CD4-positive, CD25-positive, alpha-beta regulatory T cell (primary cell): ENCODE measurements at regions not wholly inside any gene's neighbourhood (a gene's known extent, or its start where the extent isn't known, plus 50 kb on each side); places are given as distances from the start of the nearest gene placed in this dataset.
"Not testable (repeated sequence)": the region's sequence is repeated elsewhere in the genome, so short reads cannot be mapped to it uniquely, and the experiment has no call there.

Experiments
- ATAC-seq, 2 donors: fragments of 150-1000 bp; cut with Tn5 transposase; one replicate each; pipeline ENCODE4 v1.10.0; 2021; ENCODE audit warnings: low read depth in 2 of 2, moderate number of reproducible peaks in 2 of 2, moderate library complexity in 1 of 2
- DNase-seq, 3 donors: peaks; one replicate each; pipeline versions ENCODE4 v3.0.0 to v3.0.0-alpha.2; 2012 to 2022; ENCODE audit warnings: mixed read lengths in 1 of 3
- H3K27ac ChIP-seq: one replicate; pipeline ENCODE4 v1.7.0; 2013; ENCODE audit warnings: mild to moderate bottlenecking, low read length; ENCODE audit not compliant: insufficient read depth, poor library complexity, severe bottlenecking
- H3K27me3 ChIP-seq: one replicate; pipeline ENCODE4 v1.7.0; 2013; ENCODE audit warnings: low read length; ENCODE audit not compliant: control insufficient read depth, insufficient read depth
- H3K36me3 ChIP-seq: one replicate; pipeline ENCODE4 v1.7.0; 2013; ENCODE audit warnings: mild to moderate bottlenecking, low read length, moderate library complexity; ENCODE audit not compliant: control insufficient read depth, insufficient read depth
- H3K4me1 ChIP-seq: 2 replicates; pipeline ENCODE4 v1.7.0; 2013; ENCODE audit warnings: mild to moderate bottlenecking, low read length; ENCODE audit not compliant: insufficient read depth, control insufficient read depth, poor library complexity, severe bottlenecking
- H3K4me3 ChIP-seq: one replicate; pipeline ENCODE4 v1.7.0; 2013; ENCODE audit warnings: low read depth, mild to moderate bottlenecking, low read length, moderate library complexity
- H3K9me3 ChIP-seq, 2 experiments: 1 replicate in 1 of 2; 2 replicates in 1 of 2; pipeline ENCODE4 v1.7.0; 2013; ENCODE audit warnings: low read length in 2 of 2, mild to moderate bottlenecking in 1 of 2, moderate library complexity in 1 of 2; ENCODE audit not compliant: control insufficient read depth in 2 of 2
- H3K27ac Mint-ChIP-seq, 3 donors: one replicate each; pipeline ENCODE4 v1.8.0; 2020 to 2022; ENCODE audit warnings: mild to moderate bottlenecking in 3 of 3, mixed read lengths in 3 of 3, moderate library complexity in 2 of 3
- H3K27me3 Mint-ChIP-seq: one replicate; pipeline ENCODE4 v1.8.0; 2022; ENCODE audit warnings: mild to moderate bottlenecking, mixed read lengths
- H3K36me3 Mint-ChIP-seq: one replicate; pipeline ENCODE4 v1.8.0; 2020; ENCODE audit warnings: mixed read lengths
- H3K4me1 Mint-ChIP-seq, 4 donors: one replicate each; pipeline ENCODE4 v1.8.0; 2020 to 2022; ENCODE audit warnings: mixed read lengths in 4 of 4, mild to moderate bottlenecking in 1 of 4
- H3K4me3 Mint-ChIP-seq, 4 donors: one replicate each; pipeline ENCODE4 v1.8.0; 2020 to 2022; ENCODE audit warnings: mild to moderate bottlenecking in 4 of 4, mixed read lengths in 4 of 4, moderate library complexity in 3 of 4
- H3K9me3 Mint-ChIP-seq, 7 donors: one replicate each; pipeline ENCODE4 v1.8.0; 2020 to 2022; ENCODE audit warnings: mixed read lengths in 7 of 7, mild to moderate bottlenecking in 3 of 7, moderate library complexity in 2 of 7

DNA sequence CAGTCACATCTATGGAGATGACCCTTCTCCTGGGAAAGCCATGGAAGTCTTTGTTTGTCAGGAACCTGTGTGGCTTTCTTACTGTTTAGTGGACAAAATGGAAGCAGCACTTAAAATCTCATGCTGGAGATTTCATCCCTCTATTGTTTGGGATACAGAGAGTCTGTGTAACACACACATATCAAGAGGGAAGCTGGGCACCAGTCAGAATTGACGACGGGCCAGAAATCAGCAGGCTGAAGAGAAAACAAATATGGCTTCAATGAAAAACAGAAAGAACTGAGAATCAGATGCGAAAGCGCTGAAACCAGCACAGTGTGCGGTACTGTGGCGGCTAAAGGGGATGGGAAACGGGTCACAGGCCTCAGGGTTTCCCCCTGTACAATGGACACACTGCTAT is 72.2 kb upstream of the WASF3 start:
- no peak overlapping the region for H3K4me3 ChIP-seq
- no peak for ATAC-seq
- no peak overlapping the region for H3K27ac ChIP-seq
- Mint-ChIP-seq H3K36me3 (no peaks in the 10 kb centered on the region), H3K4me3 (no peak overlapping the region), H3K27ac (no peak overlapping the region), H3K9me3 (no peaks in the 10 kb centered on the region), H3K27me3 (peaks cover 7% of the 10 kb centered on the region), H3K4me1 (peaks cover 5 to 11% (median 7%) of the 10 kb centered on the region in 4 donors)
- no peaks in the 10 kb centered on the region for H3K36me3 ChIP-seq
- peaks cover 10% of the 10 kb centered on the region for H3K4me1 ChIP-seq
- no peaks in the 10 kb centered on the region for H3K9me3 ChIP-seq
- H3K27me3 ChIP-seq = no peaks in the 10 kb centered on the region
- DNase-seq = no peak

DNA sequence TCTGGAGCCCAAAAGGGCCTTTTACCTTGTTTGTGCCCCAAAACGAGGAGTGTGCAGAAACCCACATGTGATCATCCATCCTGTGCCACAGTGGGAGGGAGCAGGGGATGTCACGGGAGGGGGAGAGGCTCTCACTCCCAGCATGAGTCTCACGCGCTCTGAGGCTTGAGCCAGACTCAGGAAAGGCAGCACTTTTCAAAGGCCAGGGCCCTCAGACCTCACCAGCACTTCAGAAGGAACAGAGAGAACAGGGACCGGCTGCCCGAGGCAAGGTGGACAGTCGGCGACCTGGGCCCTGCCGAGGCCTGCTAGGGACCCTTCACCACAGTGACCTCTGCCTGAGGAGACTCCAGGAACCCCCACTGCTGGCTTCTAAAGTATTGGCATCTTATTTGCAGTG is 71.7 kb upstream of the WASF3 start:
- Mint-ChIP-seq H3K36me3 (no peaks in the 10 kb centered on the region), H3K27me3 (peaks cover 7% of the 10 kb centered on the region), H3K4me3 (no peak overlapping the region), H3K9me3 (no peaks in the 10 kb centered on the region), H3K27ac (no peak overlapping the region), H3K4me1 (peaks cover 5 to 11% (median 7%) of the 10 kb centered on the region in 4 donors)
- no peak for ATAC-seq
- Histone ChIP-seq H3K27me3 (no peaks in the 10 kb centered on the region), H3K27ac (no peak overlapping the region), H3K4me3 (no peak overlapping the region), H3K4me1 (peaks cover 10% of the 10 kb centered on the region), H3K36me3 (no peaks in the 10 kb centered on the region), H3K9me3 (no peaks in the 10 kb centered on the region)
- DNase-seq = no peak

DNA sequence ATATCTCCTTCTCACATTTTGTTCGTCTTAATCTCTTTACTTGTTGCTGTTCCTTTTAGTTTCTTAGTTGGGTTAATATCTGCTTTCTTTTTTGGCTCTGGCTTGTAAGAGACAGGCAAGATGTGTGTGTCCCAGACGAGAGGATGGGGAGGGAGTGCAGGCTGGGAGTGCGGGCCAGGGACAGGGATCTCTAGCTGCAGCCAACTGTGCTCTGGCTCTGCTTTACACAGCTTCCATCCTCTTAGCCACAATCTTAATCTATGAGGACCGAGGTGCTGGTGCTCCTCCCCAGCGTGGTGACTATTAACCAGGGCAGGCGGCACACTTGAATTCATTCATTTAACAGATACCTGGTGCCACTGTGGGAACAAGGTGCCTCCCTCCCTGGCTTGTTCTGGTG is 70.9 kb upstream of the WASF3 start:
- no peak overlapping the region for H3K4me3 ChIP-seq
- peaks cover 10% of the 10 kb centered on the region for H3K4me1 ChIP-seq
- no peaks in the 10 kb centered on the region for H3K9me3 ChIP-seq
- DNase-seq (no peak), ATAC-seq (no peak)
- no peak overlapping the region for H3K27ac ChIP-seq
- H3K9me3 Mint-ChIP-seq = no peaks in the 10 kb centered on the region
- no peaks in the 10 kb centered on the region for H3K27me3 ChIP-seq
- no peak overlapping the region for H3K4me3 Mint-ChIP-seq
- no peaks in the 10 kb centered on the region for H3K36me3 ChIP-seq
- no peaks in the 10 kb centered on the region for H3K36me3 Mint-ChIP-seq
- peaks cover 5 to 11% (median 7%) of the 10 kb centered on the region in 4 donors for H3K4me1 Mint-ChIP-seq
- H3K27me3 Mint-ChIP-seq = peaks cover 7% of the 10 kb centered on the region
- no peak overlapping the region for H3K27ac Mint-ChIP-seq

- H3K9me3 ChIP-seq = no peaks in the 10 kb centered on the region
- H3K27ac ChIP-seq = no peak overlapping the region
- no peak overlapping the region for H3K4me3 Mint-ChIP-seq
- H3K4me1 ChIP-seq = peaks cover 5% of the 10 kb centered on the region
- H3K4me1 Mint-ChIP-seq = peaks cover 2 to 7% (median 4%) of the 10 kb centered on the region in 4 donors
- DNase-seq (no peak), ATAC-seq (no peak)
- H3K27ac Mint-ChIP-seq = no peak overlapping the region
- no peak overlapping the region for H3K4me3 ChIP-seq
- H3K9me3 Mint-ChIP-seq = no peaks in the 10 kb centered on the region
- H3K36me3 Mint-ChIP-seq = no peaks in the 10 kb centered on the region
- H3K27me3 ChIP-seq = no peaks in the 10 kb centered on the region
- peaks cover 7% of the 10 kb centered on the region for H3K27me3 Mint-ChIP-seq
- no peaks in the 10 kb centered on the region for H3K36me3 ChIP-seq
Measured at GRCh38 chr13:26487781-26488180, 69.7 kb upstream of the WASF3 start.

- H3K4me1 Mint-ChIP-seq = peaks cover 0 to 3% (median under 1%) of the 10 kb centered on the region in 4 donors
Measured at GRCh38 chr13:26488236-26489003, 69.1 kb upstream of the WASF3 start.

GRCh38 chr13:26492301-26492700 is 65.2 kb upstream of the WASF3 start:
- not testable (repeated sequence) for H3K4me3 ChIP-seq, ATAC-seq, H3K36me3 Mint-ChIP-seq, H3K27ac Mint-ChIP-seq, H3K27ac ChIP-seq, H3K9me3 ChIP-seq, DNase-seq, H3K9me3 Mint-ChIP-seq, H3K4me1 Mint-ChIP-seq, H3K36me3 ChIP-seq, H3K27me3 ChIP-seq, H3K4me3 Mint-ChIP-seq, H3K4me1 ChIP-seq
- H3K27me3 Mint-ChIP-seq = peaks cover 12% of the 10 kb centered on the region

More at GRCh38 chr13:26488236-26489003, 69.1 kb upstream of the WASF3 start:
- Histone ChIP-seq H3K4me1 (no peaks in the 10 kb centered on the region), H3K9me3 (no peaks in the 10 kb centered on the region), H3K4me3 (no peak overlapping the region), H3K36me3 (no peaks in the 10 kb centered on the region), H3K27me3 (no peaks in the 10 kb centered on the region), H3K27ac (no peak overlapping the region)
- DNase-seq (no peak), ATAC-seq (no peak)
- Mint-ChIP-seq H3K36me3 (no peaks in the 10 kb centered on the region), H3K9me3 (no peaks in the 10 kb centered on the region), H3K4me3 (no peak overlapping the region), H3K27me3 (peaks cover 7% of the 10 kb centered on the region), H3K27ac (no peak overlapping the region)

GRCh38 chr13:26494571-26495195 is 62.8 kb upstream of the WASF3 start:
- Histone ChIP-seq H3K4me3 (no peak overlapping the region), H3K9me3 (no peaks in the 10 kb centered on the region), H3K4me1 (no peaks in the 10 kb centered on the region), H3K36me3 (no peaks in the 10 kb centered on the region), H3K27ac (no peak overlapping the region), H3K27me3 (peaks cover 6% of the 10 kb centered on the region)
- H3K27ac Mint-ChIP-seq = no peak overlapping the region
- H3K9me3 Mint-ChIP-seq = no peaks in the 10 kb centered on the region
- DNase-seq (no peak), ATAC-seq (no peak)
- H3K36me3 Mint-ChIP-seq = no peaks in the 10 kb centered on the region
- H3K4me3 Mint-ChIP-seq = no peak overlapping the region
- H3K4me1 Mint-ChIP-seq = peaks cover 0 to 3% (median 0%) of the 10 kb centered on the region in 4 donors
- H3K27me3 Mint-ChIP-seq = peaks cover 8% of the 10 kb centered on the region

GRCh38 chr13:26495750-26496149 is 61.7 kb upstream of the WASF3 start:
- Mint-ChIP-seq H3K4me3 (no peak overlapping the region), H3K27me3 (peaks cover 8% of the 10 kb centered on the region), H3K4me1 (peaks cover 0 to 3% (median 0%) of the 10 kb centered on the region in 4 donors), H3K9me3 (no peaks in the 10 kb centered on the region), H3K27ac (peak overlapping the region in 1 of 3 donors; percentile 11), H3K36me3 (no peaks in the 10 kb centered on the region)
- no peaks in the 10 kb centered on the region for H3K9me3 ChIP-seq
- DNase-seq (no peak), ATAC-seq (no peak)
- no peak overlapping the region for H3K4me3 ChIP-seq
- H3K4me1 ChIP-seq = no peaks in the 10 kb centered on the region
- H3K36me3 ChIP-seq = no peaks in the 10 kb centered on the region
- H3K27ac ChIP-seq = no peak overlapping the region
- H3K27me3 ChIP-seq = peaks cover 6% of the 10 kb centered on the region
